GM19324 (cell line): ENCODE measurements at regions not wholly inside any gene's neighbourhood (a gene's known extent, or its start where the extent isn't known, plus 50 kb on each side); places are given as distances from the start of the nearest gene placed in this dataset.

Source experiments
- ATAC-seq: cut with Tn5 transposase; IDR thresholded peaks from one replicate; pipeline ENCODE4 v1.9.1; 2021; ENCODE audit warnings: mild to moderate bottlenecking, moderate library complexity; ENCODE audit not compliant: unreplicated experiment, low FRiP score

- no peak for ATAC-seq
Observed at GRCh38 chr10:36647540-36647939, 477.9 kb upstream of the ANKRD30A start.

DNA sequence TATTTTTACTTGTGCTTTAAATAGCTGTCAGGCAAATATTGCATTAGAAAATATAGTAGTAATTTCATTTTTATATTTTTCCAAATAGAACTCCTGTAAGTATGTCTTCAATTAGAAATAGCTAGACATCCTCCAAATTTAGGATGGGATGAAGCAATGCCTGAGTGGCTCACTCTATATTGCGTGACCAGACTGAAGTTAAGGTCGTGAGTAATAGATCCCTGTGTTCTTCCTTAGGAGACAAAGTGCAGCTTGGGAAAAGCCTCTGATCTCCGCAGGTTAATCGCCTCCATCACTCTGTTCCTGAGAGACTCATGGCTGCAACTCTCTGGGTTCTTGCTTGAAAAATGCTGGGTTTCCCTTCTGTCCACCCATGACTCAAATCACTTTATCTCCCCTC, 484.8 kb upstream of the ANKRD30A start:
- no peak for ATAC-seq

DNA sequence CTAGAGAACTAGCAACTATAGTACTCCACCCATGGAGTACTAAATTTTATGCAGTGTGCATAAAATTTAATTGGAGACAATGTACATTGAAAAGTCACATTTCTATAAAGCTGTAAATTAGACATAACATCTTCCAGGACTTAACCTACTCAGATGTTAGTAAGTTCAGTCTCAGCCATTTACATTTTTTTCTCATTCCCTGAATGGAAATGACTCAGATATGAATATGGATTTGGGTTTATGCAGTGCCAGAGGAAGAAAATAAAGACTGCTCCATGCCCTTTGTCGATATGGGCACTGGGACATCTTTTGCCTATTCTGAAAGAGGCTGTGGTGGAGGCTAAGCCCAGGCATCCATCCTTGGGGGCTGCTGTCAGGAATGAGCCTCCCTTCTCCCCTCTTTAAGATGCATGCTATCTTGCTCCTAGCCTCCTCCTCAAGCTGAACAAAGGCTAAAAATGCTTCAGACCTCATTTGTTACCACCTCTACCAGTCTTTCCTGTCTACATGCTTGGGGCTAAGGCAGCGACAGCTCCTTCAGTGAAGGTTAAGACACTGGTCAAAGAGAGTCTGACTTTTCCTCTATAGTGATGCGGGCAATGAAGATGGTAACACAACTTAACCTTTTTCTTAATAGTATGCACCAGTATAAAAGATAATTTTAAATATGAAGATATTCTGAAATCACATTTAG, 486.8 kb upstream of the ANKRD30A start:
- no peak for ATAC-seq

DNA sequence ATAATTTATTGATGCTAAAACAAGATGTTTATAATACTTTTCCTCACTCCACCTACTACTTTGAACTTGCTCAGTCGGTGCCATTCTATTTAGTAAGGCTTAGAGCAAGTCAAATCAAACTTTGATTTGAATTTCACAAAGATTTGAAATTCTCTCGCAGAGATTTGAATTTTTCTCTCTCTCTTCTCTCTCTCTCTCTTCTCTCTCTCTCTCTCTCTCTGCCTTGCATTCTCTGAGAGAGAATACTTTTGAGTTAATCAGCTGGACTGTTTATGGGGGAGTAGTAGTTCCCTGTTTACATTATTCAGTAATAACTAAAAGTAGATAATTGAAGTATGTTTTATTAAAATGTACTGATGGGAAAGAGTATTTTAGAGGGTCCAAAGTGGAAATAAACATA, 488.5 kb upstream of the ANKRD30A start:
- ATAC-seq: no peak

DNA sequence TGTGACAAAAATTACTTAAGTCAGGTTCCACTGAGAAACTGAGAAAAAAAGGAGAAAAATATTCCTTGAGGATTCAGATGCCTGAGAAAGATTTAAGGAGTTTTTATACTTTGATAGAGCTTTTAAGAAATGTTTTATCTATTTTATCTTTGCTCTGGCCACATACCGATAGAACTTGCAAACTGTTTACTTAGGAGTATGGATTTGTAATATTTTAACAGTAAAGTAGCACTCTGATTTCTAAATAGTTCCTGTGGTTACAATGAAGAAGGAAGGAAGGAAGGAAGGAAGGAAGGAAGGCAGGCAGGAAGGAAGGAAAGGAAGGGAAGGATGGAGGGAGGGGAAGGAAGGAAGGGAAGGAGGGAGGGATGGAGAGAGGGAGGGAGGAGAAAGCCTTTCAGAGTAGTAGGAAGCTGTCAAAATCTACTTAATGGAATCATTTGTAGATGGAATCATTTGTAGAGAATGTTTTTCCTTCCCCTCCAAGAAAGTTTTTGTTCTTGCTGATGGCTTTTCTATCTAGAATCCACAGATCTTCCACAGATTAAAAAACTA, 489.0 kb upstream of the ANKRD30A start:
- ATAC-seq: no peak

- ATAC-seq: no peak
Observed at GRCh38 chr10:36634916-36635315, 490.5 kb upstream of the ANKRD30A start.

DNA sequence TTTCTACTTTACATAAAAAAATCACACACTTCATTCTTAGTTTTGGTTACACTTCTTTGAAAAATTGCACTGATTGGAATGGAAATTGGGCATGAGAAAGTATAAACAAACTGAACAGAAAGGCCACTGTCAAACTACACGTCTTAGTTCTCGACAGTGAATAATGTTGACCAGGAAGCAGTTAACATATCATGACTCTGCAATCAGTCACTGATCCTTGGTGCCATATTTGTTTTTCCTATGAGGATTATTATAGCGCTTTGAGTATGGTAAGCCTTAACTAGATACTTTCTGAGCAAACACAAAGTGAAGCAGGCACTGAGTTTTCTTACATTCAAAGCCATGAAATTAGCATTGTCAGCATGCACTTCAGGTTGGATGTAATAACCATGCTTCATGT, 495.1 kb upstream of the ANKRD30A start:
- no peak for ATAC-seq

- ATAC-seq: no peak
Observed at GRCh38 chr10:36629476-36629875, 495.9 kb upstream of the ANKRD30A start.

DNA sequence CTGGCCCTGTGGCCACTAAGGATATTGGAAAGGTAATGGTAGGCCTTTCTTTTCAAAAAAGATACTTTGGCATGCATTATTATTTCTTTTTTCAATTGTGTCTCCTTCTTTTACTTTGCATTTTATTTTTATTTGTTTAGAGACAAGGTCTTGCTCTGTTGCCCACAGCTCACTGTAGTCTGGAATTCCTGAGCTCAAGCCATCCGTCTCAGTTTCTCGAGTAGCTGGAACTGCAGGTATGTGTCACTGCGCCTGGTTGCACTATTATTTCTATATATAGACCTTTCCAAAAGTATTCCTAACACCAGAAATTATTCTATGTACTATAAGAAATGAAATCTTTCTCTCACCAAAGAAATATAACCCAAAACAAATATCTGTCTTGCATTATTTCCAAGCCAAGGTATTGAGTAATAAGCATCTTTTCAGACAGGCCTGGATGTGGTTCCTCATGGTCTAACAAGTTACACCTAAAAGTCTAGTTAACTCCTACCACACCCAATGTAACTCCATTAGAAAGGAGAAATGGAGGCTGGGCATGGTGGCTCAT, 500.8 kb upstream of the ANKRD30A start:
- no peak for ATAC-seq

- no peak for ATAC-seq
Observed at GRCh38 chr10:36621346-36621745, 504.1 kb upstream of the ANKRD30A start.

GRCh38 chr10:36612436-36612835, 513.0 kb upstream of the ANKRD30A start:
- ATAC-seq: no peak

GRCh38 chr10:36608866-36609265, 516.5 kb upstream of the ANKRD30A start:
- no peak for ATAC-seq

GRCh38 chr10:36608251-36608650, 517.1 kb upstream of the ANKRD30A start:
- no peak for ATAC-seq

GRCh38 chr10:36606234-36606839, 519.1 kb upstream of the ANKRD30A start:
- no peak for ATAC-seq

DNA sequence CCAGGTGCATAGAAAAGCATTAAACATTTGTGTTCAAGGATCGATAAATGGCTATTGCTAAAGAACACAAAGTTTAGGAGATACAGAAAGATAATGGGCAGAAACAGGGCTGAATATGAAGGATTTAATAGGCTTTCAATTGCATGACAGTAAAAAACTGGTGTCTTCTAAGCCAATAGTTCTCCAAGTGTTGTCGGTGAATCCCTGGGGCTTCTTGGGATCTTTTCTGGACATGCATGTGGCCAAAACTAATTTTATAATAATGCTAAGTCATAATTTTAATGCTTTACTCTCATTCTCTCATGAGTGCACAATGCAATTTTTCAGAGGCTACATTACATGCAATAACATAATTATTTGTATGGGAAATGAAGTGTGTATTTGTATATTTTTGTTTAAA, 521.1 kb upstream of the ANKRD30A start:
- no peak for ATAC-seq

DNA sequence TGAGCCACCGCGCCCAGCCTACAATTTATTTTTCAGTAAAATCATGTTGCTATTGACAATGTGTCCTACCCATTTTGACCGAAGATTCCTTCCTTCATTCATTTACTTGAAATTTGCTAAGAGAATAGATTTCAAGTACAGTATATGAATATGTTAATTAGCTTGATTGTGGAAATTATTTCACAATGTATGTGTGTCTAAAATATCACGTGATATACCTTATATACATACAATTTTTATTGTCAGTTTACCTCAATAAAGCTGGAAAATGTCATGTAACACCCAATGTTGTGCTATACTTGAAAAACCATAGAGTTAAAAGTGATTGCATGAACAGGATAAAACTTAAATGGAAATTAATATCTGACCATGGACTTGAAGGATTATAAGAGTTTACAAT, 521.7 kb upstream of the ANKRD30A start:
- no peak for ATAC-seq

- no peak for ATAC-seq
Observed at GRCh38 chr10:36602374-36602773, 523.0 kb upstream of the ANKRD30A start.

DNA sequence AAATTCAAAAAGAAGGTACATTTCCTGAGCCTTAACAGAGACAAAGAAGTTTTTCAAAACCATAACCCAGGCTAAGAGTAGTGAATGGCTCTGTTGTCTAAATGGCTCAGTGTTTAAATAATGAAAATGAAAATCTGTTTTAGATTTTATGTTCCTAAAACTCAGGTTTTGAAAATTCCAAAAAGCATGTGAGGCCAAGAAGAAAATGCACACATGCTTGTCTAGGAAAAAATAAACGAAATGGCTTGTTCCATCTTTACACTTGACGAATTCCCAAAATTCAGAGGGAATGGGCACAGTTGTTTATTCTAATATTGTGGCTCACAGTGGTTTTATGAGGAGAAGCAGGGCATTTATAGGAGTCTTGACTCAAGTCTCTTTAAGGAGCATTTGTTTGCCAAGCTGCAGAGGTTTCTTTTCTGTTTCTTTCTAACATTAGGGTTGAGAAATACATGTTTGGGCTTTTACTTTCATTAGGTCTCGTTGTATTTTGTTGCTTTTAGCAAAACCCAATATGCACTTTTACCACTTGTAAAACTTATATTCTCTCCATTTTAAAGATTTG, 527.6 kb upstream of the ANKRD30A start:
- no peak for ATAC-seq

DNA sequence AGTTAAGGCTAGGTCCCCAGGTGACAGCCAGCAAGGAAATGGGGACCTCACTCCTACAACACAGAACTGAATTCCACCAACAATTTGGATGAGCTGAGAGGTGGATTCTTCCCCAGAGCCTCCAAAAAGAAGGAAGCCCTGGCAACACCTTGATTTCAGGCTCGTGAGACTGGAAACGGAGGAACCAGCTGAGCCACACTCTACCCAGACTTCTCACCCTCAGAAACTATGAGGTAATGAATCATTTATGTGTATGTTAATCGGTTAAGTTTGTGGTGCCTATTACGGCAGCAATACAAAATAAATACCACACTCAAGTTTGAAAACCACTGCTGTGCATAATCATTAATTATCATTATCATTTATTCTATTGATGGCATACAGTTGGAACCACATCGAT, 532.4 kb upstream of the ANKRD30A start:
- no peak for ATAC-seq

GRCh38 chr10:36591436-36591835, 534.0 kb upstream of the ANKRD30A start:
- no peak for ATAC-seq

- ATAC-seq: no peak
Observed at GRCh38 chr10:36583690-36584089, 541.7 kb upstream of the ANKRD30A start.

DNA sequence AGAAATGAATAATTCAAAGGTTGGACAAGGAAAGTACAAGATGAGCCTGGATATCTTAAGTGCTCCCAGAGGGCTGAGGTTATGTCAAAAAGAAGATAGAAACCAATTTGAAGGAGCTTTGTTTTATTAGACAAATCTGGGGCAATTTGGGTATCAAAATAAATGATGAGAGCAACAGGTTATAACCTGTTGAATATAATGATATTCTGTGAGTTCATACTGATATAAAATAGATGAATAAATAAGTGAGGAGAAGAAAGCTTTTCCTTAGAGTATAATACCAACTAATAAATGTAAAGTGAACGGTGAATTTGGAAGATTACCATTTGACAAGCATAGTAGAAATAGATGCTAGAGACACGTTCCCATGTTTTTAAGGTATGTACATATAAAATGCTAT, 544.2 kb upstream of the ANKRD30A start:
- no peak for ATAC-seq
